AG04450 (cell line): ENCODE measurements at regions not wholly inside any gene's neighbourhood (a gene's known extent, or its start where the extent isn't known, plus 50 kb on each side); places are given as distances from the start of the nearest gene placed in this dataset.
A peak's percentile ranks its signal among the peaks of the same experiment; 100 is the strongest.
"Not testable (repeated sequence)": the region's sequence is repeated elsewhere in the genome, so short reads cannot be mapped to it uniquely, and the experiment has no call there.

Source experiments
- CTCF ChIA-PET: fragments of 300-600, 350-600 bp; formaldehyde crosslinking; extraction: SDS; loops from one replicate; lab custom pipeline; 2022; ENCODE audit warnings: antibody characterized with exemption, inconsistent platforms; lab: Charles Lee
- POLR2A ChIA-PET: fragments of 350-600 bp; formaldehyde crosslinking; extraction: SDS; loops from one replicate; lab custom pipeline; 2021; ENCODE audit warnings: antibody characterized with exemption, inconsistent platforms; lab: Yijun Ruan, JAX
- DNase-seq: peaks from one replicate; pipeline ENCODE4 v3.0.0-alpha.2; 2011; ENCODE audit warnings: low read depth, low spot score
- H3K27ac ChIP-seq: one replicate; pipeline ENCODE4 v1.5.1; 2012; ENCODE audit warnings: low read depth, low read length, control low read depth
- H3K27me3 ChIP-seq: one replicate; pipeline ENCODE4 v1.6.0; 2012; ENCODE audit warnings: low read length; ENCODE audit not compliant: control insufficient read depth, insufficient read depth
- H3K4me3 ChIP-seq: 2 replicates; pipeline ENCODE4 v1.5.1; 2011; ENCODE audit warnings: mild to moderate bottlenecking, low read depth, low read length, control low read depth
- H3K9me3 ChIP-seq: 2 replicates; pipeline ENCODE4 v1.5.1; 2012; ENCODE audit warnings: low read length; ENCODE audit not compliant: control insufficient read depth, insufficient read depth
- TF ChIP-seq, protein P1 (sequence below): IDR thresholded peaks from 2 replicates; pipeline ENCODE4 v1.5.1; 2011; ENCODE audit warnings: low read depth, low read length, control low read depth, inconsistent platforms

DNA sequence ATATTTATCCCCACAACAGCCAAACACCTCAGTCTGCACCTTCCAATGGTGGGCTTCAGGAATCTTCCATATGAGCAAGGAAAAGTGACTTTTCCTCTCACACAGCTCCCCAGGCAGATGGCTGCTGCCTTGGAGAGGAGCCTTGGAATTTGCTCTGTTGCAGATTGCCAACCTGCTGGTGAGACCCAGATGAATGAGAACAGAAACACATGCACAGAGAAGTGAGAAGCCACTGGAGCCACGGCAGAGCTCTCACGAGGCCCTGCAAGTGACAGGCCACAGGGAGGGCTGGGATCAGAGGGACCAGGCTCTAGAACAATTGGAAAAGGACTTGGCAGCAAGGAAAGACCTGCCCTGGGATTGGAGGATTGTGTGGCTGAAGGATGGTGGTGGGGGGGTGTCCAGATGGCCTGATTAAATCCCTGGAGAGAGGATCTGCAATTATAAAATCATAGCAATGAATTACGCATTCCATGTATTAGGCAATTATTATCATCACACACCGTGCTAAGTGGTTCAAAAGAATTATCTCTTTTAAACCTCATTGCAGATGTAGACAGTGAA, 84.9 kb upstream of the PWP1 start:
- Histone ChIP-seq H3K27ac (no peak overlapping the region), H3K27me3 (no peaks in the 10 kb centered on the region), H3K9me3 (no peaks in the 10 kb centered on the region), H3K4me3 (no peak overlapping the region)
- no peak for DNase-seq
- ChIA-PET CTCF (interaction anchor here (0.6 to 4.4 kb wide), 4 partner anchors 8 to 497 kb away, joined by 4 to 45 read pairs (median 9); no protein-coding TSS in a partner anchor), POLR2A (no interaction called here)
- TF ChIP-seq, protein P1, sequence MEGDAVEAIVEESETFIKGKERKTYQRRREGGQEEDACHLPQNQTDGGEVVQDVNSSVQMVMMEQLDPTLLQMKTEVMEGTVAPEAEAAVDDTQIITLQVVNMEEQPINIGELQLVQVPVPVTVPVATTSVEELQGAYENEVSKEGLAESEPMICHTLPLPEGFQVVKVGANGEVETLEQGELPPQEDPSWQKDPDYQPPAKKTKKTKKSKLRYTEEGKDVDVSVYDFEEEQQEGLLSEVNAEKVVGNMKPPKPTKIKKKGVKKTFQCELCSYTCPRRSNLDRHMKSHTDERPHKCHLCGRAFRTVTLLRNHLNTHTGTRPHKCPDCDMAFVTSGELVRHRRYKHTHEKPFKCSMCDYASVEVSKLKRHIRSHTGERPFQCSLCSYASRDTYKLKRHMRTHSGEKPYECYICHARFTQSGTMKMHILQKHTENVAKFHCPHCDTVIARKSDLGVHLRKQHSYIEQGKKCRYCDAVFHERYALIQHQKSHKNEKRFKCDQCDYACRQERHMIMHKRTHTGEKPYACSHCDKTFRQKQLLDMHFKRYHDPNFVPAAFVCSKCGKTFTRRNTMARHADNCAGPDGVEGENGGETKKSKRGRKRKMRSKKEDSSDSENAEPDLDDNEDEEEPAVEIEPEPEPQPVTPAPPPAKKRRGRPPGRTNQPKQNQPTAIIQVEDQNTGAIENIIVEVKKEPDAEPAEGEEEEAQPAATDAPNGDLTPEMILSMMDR, result no peak

DNA sequence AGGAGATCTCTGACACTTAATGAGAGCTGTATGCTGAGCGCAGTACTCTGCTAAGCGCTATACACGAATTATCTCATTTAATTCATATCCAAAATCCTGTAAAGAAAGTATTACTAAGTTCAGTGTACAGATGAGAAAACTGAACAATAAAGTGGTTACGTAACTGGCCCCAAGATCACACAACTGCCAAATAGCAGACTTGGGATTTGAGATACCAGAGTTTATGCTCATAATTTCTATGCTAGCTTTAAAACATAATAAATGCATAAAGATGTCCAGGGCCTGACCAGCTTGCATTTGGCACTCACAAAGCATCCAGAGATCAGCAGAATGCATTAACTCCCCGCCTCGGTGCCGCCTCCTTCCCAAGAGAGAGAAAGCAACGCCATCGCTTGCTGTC, 83.2 kb upstream of the PWP1 start:
- no peaks in the 10 kb centered on the region for H3K9me3 ChIP-seq
- CTCF ChIA-PET, result interaction anchor here (13.8 kb wide), 1 partner anchor 470 kb away, joined by 401 read pairs; no protein-coding TSS in a partner anchor
- TF ChIP-seq, protein P1, result no peak
- no peaks in the 10 kb centered on the region for H3K27me3 ChIP-seq
- POLR2A ChIA-PET, result no interaction called here
- DNase-seq, result no peak
- no peak overlapping the region for H3K4me3 ChIP-seq
- no peak overlapping the region for H3K27ac ChIP-seq

- Histone ChIP-seq H3K4me3 (no peak overlapping the region), H3K9me3 (no peaks in the 10 kb centered on the region), H3K27me3 (no peaks in the 10 kb centered on the region), H3K27ac (no peak overlapping the region)
- CTCF ChIA-PET, result interaction anchor here (0.8 to 13.8 kb wide), 7 partner anchors 7 to 571 kb away, joined by 3 to 401 read pairs (median 6); no protein-coding TSS in a partner anchor
- DNase-seq, result no peak
- POLR2A ChIA-PET, result no interaction called here
- TF ChIP-seq, protein P1, result no peak
Measured at GRCh38 chr12:107605293-107605692, 80.3 kb upstream of the PWP1 start.

DNA sequence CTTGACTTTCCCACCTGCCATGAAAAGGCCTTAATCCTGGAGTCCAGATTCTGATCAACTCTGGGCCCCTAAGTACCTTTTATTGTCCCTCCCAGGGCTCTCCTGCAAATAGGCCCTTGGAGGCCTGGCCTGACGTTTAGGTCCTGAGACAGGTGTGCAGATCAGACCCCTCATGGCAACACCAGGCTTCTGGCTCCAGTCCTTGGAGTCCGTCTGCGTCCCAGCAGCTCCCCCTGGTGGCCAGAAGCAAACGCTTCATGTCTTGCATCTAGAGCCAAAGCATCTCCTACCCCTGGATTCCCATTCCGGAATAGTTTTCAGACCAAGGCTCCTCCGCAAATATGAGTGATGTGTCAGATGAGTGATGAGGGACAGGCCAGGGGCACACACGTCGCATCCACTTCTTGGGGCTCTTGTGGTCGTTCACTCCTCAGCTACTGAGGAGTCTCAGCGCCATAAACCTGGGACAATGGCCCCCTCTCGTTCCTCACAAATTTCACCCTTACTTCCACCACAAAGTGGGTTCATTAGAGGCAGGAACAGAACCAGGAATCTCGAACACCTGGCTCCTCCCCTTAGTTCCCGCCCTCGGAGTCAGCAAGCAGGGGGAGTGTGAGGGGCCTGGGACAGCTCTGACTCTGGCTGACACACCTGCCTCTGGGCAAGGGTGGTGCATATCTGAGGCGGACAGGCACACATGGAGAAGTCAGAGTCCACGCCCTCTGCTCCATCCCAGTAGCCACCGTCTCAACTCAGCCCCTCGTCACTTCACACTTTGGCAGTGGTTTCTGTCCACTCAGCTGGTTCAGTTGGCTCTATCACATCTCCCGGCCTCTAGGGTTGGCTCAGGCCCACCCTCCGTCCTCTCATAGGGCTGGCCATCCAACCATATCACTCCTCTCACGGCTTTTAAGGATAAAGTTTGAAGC, 77.9 kb upstream of the PWP1 start:
- Histone ChIP-seq H3K27me3 (no peaks in the 10 kb centered on the region), H3K4me3 (no peak overlapping the region), H3K27ac (no peak overlapping the region), H3K9me3 (no peaks in the 10 kb centered on the region)
- POLR2A ChIA-PET, result no interaction called here
- peak; percentile 51 for DNase-seq
- TF ChIP-seq, protein P1, result peak; percentile 96
- CTCF ChIA-PET, result interaction anchor here (0.5 to 13.8 kb wide), 31 partner anchors 9 to 517 kb away, joined by 3 to 401 read pairs (median 4); a partner anchor contains a TSS

DNA sequence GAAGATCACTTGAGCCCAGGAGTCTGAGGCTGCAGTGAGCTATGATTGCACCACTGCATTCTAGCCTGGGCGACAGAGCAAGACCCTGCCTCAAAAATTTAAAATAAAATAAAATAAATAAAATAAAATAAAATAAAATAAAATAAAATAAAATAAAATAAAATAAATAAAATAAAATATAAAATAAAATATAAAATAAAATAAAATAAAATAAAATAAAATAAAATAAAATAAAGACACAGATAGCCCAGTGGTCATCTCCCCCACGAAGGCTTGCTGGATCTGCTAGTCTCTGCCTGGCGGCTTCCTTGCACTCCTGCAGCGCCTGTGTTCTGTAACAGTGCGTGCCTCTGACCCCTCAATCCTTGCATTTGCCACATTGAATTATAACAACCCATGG, 76.8 kb upstream of the PWP1 start:
- H3K4me3 ChIP-seq, H3K27me3 ChIP-seq, H3K9me3 ChIP-seq, DNase-seq, POLR2A ChIA-PET, H3K27ac ChIP-seq: not testable (repeated sequence)
- CTCF ChIA-PET, result interaction anchor here (0.7 to 13.8 kb wide), 22 partner anchors 8 to 530 kb away, joined by 3 to 401 read pairs (median 5); a partner anchor contains a TSS
